ENCODE measurements at regions not wholly inside any gene's neighbourhood (a gene's known extent, or its start where the extent isn't known, plus 50 kb on each side); places are given as distances from the start of the nearest gene placed in this dataset.
"Not testable (repeated sequence)": the region's sequence is repeated elsewhere in the genome, so short reads cannot be mapped to it uniquely, and the experiment has no call there.

DNA sequence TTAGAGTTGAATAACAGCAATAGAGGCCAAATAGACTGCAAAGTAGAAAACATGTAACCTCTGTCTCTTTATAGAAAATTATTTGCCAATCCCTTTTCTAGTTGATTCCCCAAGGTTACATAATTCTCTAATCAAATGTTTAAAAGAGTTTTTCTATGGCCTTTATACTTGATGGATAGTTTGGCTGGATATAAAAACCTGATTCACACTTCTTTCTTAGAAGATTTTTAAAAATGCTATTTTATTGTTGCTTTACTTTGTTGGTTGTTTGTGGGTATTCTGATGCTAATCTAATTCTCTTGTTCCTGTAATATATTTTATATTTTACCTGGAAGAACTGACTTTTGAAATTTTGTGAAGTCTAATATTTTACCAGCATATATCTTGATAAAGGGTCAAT, 331.1 kb upstream of the MTPN start:
- DNase-seq = no peak

- no peak for DNase-seq
Measured at GRCh38 chr7:136303162-136303561, 326.0 kb upstream of the MTPN start.

GRCh38 chr7:136302049-136302448, 324.9 kb upstream of the MTPN start:
- no peak for DNase-seq

DNA sequence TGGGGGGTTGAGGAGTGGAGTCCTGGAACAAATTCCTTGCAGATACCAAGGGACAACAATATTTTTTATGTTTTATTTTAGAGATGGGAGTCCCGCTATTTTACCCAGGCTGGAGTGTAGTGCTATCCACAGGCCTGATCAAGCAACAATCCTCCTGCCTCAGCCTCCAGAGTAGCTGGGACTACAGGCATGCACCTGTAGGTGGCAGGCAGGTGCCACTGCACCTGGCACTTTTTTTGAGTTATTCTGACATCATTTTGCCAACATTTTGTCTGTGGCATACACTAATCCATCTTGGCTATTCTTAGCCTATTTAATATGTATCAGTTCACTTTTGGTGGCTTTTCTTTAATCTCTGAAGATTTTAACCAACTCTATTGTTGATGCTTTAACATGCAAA, 317.8 kb upstream of the MTPN start:
- DNase-seq = no peak

- DNase-seq = no peak
Measured at GRCh38 chr7:136293841-136294391, 316.8 kb upstream of the MTPN start.

DNA sequence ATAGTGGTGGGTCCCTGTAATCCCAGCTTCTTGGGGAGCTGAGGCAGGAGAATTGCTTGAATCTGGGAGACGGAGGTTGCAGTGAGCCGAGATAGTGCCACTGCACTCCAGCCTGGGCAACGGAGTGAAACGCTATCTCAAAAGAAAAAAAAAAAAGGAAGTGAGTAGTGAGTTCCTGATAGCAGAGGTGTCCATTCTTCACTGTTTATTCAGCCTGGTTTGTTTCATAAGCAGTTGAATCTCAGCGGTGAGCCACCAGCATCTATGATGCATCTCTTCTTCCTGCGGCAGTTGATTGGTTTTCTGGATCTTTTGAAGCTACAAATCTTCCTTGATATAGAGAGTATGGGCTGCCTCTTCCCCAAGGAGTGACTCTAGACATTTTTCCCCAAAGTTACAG, 316.1 kb upstream of the MTPN start:
- no peak for DNase-seq

DNA sequence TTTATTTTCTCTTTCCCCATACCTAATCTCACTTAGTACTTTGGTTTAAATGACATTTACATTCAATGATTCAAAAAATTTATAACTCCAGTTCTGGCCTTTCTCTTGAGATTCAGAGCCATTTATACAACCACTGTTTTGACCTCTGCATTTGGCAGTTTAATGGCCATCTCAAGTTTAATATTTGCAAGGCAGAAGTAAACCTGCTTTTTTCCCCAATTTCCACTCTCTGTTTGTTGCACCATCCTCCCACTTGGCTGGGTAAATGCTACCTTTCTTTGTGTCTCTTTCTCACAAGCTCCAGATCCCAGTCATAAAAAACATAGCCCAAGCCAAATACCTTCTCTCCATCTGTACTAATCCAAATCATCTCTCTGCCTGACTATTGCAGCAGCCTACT, 315.2 kb upstream of the MTPN start:
- no peak for DNase-seq

DNA sequence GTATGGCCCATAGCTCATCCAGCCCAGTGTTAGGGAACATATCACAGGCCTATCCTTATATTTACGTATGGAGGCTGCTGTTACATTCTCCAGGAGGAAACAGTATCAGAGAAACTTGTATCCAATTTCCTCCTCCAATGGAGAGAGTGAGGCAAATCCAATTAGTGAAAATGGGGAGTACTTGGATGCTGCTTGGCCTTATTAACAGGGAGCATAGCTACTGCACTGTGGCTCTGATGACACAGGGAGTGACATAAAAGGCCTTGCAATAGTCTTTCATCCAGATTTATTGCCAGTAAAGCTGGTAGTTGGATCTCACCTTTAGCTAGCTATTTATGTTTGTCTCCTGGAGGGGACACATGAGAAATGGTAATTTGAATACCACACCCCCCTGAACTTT, 313.2 kb upstream of the MTPN start:
- DNase-seq = no peak

GRCh38 chr7:136278057-136278456, 300.9 kb upstream of the MTPN start:
- DNase-seq = no peak

DNA sequence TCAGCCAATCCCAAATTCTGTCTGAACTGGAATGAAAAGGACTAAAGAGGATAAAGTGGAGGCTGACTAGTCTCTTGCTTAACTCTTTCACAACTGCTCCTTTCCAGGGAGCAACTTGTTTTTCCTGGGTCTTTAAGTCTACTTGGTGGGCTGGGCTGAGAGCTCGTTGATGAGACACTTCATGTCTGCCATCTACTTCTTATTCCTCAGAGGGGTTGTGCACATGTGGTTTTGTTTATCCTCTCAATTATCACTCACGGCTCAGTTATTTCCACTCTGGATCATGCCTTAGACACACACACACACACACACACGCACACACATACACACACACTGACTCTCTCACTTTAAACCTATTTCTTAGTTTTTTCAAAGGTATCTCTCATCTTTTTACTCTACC, 298.6 kb upstream of the MTPN start:
- no peak for DNase-seq

DNA sequence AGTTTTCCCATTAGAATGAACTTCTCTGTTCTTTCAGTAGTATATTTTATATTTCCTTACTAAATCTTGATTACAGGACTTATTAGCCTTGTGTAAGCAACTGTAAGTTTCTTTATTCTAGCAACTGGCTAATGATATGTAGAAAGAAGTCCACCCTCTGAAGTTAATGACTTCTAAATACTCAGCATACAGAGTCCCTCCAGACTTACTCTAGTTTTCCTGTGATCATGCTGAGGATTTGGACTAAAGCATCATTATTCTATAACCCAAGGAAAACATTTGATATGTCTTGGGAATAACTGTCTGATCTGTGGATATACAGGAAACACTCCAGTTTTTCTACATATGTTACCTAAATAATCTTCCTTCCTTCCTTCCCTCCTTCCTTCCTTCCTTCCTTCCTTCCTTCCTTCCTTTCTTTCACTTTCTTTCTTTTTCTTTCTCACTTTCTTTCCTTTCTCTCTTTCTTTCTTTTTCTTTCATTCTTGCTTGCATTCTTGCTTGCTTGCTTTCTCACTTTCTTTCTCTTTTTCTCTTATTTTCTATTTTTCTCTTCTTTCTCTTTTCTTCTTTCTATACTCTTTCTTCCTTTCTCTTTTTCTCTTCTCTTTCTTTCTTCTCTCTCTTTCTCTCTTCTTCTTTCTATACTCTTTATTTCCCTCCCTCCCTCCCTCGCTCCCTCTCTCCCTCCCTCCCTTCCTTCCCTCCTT, 297.6 kb upstream of the MTPN start:
- no peak for DNase-seq

GRCh38 chr7:136272934-136273333, 295.8 kb upstream of the MTPN start:
- no peak for DNase-seq

GRCh38 chr7:136267822-136268221, 290.7 kb upstream of the MTPN start:
- no peak for DNase-seq

- DNase-seq = no peak
Measured at GRCh38 chr7:136266457-136266856, 289.3 kb upstream of the MTPN start.

- DNase-seq = not testable (repeated sequence)
Measured at GRCh38 chr7:136264304-136264703, 287.1 kb upstream of the MTPN start.

GRCh38 chr7:136263112-136263860, 286.1 kb upstream of the MTPN start:
- DNase-seq = not testable (repeated sequence)

- not testable (repeated sequence) for DNase-seq
Measured at GRCh38 chr7:136260591-136260990, 283.4 kb upstream of the MTPN start.

DNA sequence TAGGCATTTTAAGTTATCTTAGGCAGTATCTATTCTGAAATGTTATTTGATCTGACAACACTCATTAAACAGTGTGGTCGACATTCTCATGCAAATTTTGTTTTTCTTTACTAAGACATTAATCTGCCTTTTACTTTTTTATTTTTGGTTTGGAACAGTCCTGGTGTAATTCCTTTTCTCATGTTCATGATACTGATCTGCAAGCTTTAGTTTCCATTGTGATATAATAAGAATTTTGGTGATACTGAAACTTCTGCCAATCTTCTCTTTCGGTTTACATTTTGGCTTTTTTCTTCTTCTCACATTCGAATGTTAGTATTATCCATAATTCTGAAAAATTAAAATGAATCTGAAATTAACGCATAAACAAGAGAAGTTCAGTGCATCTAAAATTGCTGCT, 281.9 kb upstream of the MTPN start:
- no peak for DNase-seq

GRCh38 chr7:136256491-136256890, 279.3 kb upstream of the MTPN start:
- no peak for DNase-seq

- no peak for DNase-seq
Measured at GRCh38 chr7:136254148-136254547, 277.0 kb upstream of the MTPN start.

DNA sequence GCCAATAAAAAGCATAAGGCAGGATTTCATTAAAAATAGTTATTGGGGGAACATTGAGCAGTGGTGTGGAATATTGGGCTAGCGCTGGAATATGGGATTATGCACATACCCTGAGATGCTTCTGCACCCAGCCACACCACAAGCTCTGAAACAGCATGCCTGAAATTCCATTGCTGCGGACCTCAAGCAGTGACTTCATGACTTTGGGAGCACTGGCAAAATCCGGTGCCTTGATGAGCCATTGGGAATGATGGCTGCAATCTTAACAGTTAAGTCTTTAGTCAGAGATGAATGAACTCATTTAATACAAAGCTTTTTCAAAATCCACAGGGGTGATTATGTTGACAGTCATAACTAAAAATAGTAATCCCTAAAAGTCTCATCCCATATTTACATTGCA, 274.7 kb upstream of the MTPN start:
- DNase-seq = no peak

DNA sequence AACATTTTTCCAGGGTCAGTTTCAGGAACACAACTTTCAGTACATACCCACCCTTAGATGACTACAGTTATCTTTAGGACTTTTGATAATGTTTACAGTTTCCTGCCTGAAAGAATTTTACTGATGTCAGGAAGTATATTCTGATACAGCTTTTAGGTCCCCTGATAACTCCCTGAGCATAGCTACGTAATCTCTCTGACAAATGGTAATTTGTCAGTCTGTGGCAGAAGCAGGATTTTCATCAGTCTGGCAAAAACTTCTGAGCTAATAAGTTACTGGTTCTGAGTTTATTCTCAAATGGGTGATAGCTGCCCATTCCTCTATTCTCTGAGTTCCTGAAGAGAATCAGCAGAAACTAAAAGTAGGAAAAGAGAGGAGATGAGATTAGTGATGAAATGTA, 270.1 kb upstream of the MTPN start:
- no peak for DNase-seq

- no peak for DNase-seq
Measured at GRCh38 chr7:136245327-136246004, 268.3 kb upstream of the MTPN start.

DNA sequence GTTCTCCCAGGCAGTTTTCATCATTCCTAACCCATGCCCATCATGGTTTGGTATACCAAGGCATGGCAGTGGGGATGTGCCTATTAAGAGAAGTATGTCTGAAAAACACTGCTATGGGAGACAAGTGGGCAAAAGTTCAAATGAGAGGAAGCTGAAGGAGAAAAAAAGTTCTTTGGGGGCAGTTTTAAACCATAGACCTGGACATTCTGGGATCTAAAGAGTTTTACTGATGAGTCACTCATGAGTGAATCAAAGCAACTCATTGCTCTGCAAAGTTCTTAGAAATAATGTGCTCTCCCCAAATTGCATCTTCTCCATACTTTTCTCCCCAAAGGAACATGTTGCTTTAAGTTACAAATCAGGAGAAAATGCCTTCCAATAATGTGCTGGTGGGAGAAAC, 256.9 kb upstream of the MTPN start:
- DNase-seq = no peak

All from activated gamma-delta T cell treated with Interleukin-2 at 50 U/mL for 16 hours (primary cell).